ENCODE measurements at regions not wholly inside any gene's neighbourhood (a gene's known extent, or its start where the extent isn't known, plus 50 kb on each side); places are given as distances from the start of the nearest gene placed in this dataset.
"Not testable (repeated sequence)": the region's sequence is repeated elsewhere in the genome, so short reads cannot be mapped to it uniquely, and the experiment has no call there.

DNA sequence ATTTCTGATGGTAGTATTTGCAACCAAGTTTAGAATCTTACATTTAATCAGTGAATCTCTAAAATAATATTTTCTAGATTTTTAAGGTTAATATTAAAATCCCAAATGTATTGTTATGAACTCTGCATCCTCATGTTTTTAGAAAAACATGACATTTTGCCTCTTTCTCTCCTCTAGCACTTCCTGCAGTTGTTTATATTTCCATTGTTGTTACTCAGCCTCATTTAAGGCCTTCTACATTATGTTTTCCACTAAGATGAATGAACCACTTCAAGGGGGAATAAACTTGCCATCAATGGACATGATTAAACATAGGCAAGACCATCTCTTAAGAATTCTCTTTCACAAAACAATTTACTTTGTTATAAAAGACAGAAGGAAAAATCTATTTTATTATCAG, 333.5 kb upstream of the IRAK1BP1 start:
- ChIA-PET CTCF (no interaction called here), POLR2A (no interaction called here)

DNA sequence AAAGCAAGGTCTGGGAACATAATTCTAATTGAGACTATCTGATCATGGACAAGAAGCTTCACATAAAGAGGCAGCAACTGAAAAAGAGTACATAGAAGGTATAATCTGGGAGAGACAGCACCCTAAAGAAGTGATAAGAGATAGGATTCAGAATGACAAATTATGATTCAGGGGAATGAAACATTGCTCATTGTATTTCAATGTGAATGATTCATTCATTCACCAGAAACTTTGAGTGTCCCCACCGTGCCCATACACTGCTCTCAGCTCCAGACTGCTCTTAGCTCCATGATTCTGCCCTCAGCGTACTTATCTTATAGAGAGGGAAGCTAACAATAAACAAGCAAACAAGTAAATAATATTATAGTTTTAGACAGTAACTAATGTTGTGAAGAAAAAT, 329.3 kb upstream of the IRAK1BP1 start:
- POLR2A ChIA-PET, result no interaction called here
- CTCF ChIA-PET, result interaction anchor here (1.2 kb wide), 1 partner anchor 27 kb away, joined by 3 read pairs; no protein-coding TSS in a partner anchor
- DNase-seq (ENCODE audit: low read depth, low spot score), result no peak
- TF ChIP-seq, protein P1, sequence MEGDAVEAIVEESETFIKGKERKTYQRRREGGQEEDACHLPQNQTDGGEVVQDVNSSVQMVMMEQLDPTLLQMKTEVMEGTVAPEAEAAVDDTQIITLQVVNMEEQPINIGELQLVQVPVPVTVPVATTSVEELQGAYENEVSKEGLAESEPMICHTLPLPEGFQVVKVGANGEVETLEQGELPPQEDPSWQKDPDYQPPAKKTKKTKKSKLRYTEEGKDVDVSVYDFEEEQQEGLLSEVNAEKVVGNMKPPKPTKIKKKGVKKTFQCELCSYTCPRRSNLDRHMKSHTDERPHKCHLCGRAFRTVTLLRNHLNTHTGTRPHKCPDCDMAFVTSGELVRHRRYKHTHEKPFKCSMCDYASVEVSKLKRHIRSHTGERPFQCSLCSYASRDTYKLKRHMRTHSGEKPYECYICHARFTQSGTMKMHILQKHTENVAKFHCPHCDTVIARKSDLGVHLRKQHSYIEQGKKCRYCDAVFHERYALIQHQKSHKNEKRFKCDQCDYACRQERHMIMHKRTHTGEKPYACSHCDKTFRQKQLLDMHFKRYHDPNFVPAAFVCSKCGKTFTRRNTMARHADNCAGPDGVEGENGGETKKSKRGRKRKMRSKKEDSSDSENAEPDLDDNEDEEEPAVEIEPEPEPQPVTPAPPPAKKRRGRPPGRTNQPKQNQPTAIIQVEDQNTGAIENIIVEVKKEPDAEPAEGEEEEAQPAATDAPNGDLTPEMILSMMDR (IDR thresholded peaks at IDR 0.05; ENCODE audit: insufficient read depth, low read length, missing control alignments), result no peak
- H3K4me3 ChIP-seq (ENCODE audit: low read depth, low read length), result no peak overlapping the region

More for the DNA sequence above, 333.5 kb upstream of the IRAK1BP1 start:
- TF ChIP-seq, protein P1 (IDR thresholded peaks at IDR 0.05; ENCODE audit: insufficient read depth, low read length, missing control alignments), result no peak
- H3K4me3 ChIP-seq (ENCODE audit: low read depth, low read length), result no peak overlapping the region
- DNase-seq (ENCODE audit: low read depth, low spot score), result no peak

DNA sequence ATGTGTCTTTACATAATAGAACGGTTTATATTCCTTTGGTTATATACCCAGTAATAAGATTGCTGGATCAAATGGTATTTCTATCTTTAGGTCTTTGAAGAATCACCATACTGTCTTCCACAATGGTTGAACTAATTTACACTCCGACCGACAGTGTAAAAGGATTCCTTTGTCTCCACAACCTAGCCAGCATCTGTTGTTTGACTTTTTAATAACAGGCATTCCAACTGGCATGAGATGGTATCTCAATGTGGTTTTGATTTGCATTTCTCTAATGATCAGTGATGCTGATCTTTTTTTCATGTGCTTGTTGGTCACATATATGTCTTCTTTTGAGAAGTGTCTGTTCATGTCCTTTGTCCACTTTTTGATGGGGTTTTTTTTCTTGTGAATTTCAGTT, 319.7 kb upstream of the IRAK1BP1 start:
- H3K4me3 ChIP-seq (ENCODE audit: low read depth, low read length); DNase-seq (ENCODE audit: low read depth, low spot score); POLR2A ChIA-PET; CTCF ChIA-PET: not testable (repeated sequence)

DNA sequence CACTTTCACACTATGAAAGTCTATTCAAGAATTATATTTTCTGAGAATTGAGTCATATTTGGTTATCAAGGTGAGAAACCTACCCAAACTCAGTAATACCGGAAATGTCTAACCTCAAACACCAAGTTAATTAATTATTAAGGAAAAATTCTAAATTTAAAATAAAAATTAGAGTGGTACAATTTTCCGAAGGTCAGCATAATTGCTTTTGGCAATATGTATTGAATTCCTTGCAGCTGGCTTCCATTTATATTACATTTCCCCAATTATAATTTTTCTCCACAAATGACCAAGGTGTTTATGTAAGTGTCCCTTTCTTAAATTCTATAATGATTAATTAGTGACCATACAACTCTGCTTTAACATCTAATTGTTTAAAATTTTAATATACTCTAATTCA, 316.0 kb upstream of the IRAK1BP1 start:
- H3K4me3 ChIP-seq (ENCODE audit: low read depth, low read length), result no peak overlapping the region
- no peak for DNase-seq (ENCODE audit: low read depth, low spot score)
- CTCF ChIA-PET, result no interaction called here
- POLR2A ChIA-PET, result no interaction called here
- TF ChIP-seq, protein P1 (IDR thresholded peaks at IDR 0.05; ENCODE audit: insufficient read depth, low read length, missing control alignments), result no peak

DNA sequence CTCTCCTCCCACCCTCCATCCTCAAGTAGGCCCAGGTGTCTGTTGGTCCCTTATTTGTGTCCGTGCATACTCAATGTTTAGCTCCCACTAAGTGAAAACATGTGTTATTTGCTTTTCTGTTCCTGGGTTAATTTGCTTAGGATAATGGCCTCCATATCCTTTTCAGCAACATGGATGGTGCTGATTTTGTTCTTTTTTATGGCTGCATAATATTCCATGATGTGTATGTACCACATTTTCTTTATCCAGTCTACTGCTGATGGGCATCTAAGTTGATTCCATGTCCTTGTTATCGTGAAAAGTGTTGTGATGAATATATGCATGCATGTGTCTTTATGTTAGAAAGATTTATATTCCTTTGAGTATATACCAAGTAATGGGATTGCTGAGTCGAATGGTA, 314.9 kb upstream of the IRAK1BP1 start:
- no peak overlapping the region for H3K4me3 ChIP-seq (ENCODE audit: low read depth, low read length)
- DNase-seq (ENCODE audit: low read depth, low spot score), result no peak
- POLR2A ChIA-PET, result no interaction called here
- TF ChIP-seq, protein P1 (IDR thresholded peaks at IDR 0.05; ENCODE audit: insufficient read depth, low read length, missing control alignments), result no peak
- CTCF ChIA-PET, result interaction anchor here (1.0 kb wide), 1 partner anchor 26 kb away, joined by 3 read pairs; no protein-coding TSS in a partner anchor

DNA sequence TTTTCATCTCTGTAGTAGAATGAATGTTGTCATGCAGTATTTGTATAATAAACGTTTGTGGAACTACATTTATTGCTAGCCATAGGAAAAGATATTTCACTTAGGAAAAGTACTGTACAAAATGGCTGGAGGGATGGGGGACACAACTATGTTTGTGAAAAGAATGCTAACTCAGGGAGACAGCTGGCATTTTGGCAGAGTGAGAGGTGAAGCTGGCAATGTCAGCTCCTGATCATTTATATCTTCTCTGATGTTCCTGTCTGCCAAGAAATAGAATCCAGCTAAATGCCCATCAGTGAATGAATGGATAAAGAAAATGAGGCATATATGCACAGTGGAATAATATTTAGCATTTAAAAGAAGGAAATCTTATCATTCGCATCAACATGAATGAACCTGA, 313.0 kb upstream of the IRAK1BP1 start:
- ChIA-PET POLR2A (no interaction called here), CTCF (no interaction called here)
- TF ChIP-seq, protein P1 (IDR thresholded peaks at IDR 0.05; ENCODE audit: insufficient read depth, low read length, missing control alignments), result no peak
- no peak for DNase-seq (ENCODE audit: low read depth, low spot score)
- no peak overlapping the region for H3K4me3 ChIP-seq (ENCODE audit: low read depth, low read length)

DNA sequence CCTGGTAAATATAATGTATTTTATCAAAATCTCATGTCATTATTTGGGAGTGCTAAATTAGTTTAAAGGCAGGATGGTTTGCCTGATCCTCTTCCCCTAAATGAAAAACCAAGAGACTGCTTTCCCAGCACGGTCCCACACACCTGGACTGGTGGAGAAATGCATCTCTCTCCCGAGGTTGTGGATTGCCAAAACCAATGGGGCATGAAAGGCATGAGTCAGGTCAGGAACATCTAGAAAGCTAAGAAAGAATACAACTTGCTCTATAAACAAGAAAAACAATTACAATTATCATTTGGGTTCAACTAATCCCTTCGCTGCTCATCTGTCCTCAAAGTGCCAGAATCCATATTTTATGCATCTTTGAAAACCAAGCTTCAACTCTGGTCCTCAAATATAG, 308.3 kb upstream of the IRAK1BP1 start:
- POLR2A ChIA-PET, result no interaction called here
- no peak for DNase-seq (ENCODE audit: low read depth, low spot score)
- TF ChIP-seq, protein P1 (IDR thresholded peaks at IDR 0.05; ENCODE audit: insufficient read depth, low read length, missing control alignments), result no peak
- CTCF ChIA-PET, result interaction anchor here (1.3 kb wide), 1 partner anchor 10 kb away, joined by 3 read pairs; no protein-coding TSS in a partner anchor
- H3K4me3 ChIP-seq (ENCODE audit: low read depth, low read length), result no peak overlapping the region

All from AG04449 (cell line).